ENCODE measurements at regions not wholly inside any gene's neighbourhood (a gene's known extent, or its start where the extent isn't known, plus 50 kb on each side); places are given as distances from the start of the nearest gene placed in this dataset.

DNA sequence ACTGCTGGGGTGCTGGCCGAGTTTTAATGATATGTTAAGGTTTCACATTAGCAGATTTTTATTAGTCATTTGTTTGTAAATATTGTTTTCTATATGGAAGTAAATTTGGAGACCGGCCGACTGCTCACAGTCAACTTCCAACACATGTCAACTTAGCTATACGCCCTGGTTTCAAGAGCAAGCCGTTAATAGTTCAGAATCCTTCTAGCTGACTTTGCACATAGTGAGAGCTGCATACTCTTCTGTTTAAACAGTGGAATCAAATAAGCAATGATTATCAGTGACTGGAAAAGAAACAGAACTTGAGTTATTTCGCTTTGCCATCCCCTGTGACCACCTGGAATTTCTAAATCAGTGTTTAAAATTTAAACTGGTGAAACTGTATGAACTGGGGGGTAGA is 109.9 kb downstream of the PFKFB3 start:
- Mint-ChIP-seq H3K27me3 (ENCODE audit: unreplicated experiment) (no peaks in the 10 kb centered on the region), H3K4me1 (ENCODE audit: unreplicated experiment) (no peaks in the 10 kb centered on the region), H3K4me3 (ENCODE audit: unreplicated experiment) (no peak overlapping the region), H3K27ac (ENCODE audit: unreplicated experiment) (no peak overlapping the region), H3K36me3 (ENCODE audit: low read depth, unreplicated experiment) (no peaks in the 10 kb centered on the region), H3K9me3 (ENCODE audit: unreplicated experiment) (no peaks in the 10 kb centered on the region)
- DNase-seq (ENCODE audit: low spot score) = no peak
- TF ChIP-seq, protein P1, sequence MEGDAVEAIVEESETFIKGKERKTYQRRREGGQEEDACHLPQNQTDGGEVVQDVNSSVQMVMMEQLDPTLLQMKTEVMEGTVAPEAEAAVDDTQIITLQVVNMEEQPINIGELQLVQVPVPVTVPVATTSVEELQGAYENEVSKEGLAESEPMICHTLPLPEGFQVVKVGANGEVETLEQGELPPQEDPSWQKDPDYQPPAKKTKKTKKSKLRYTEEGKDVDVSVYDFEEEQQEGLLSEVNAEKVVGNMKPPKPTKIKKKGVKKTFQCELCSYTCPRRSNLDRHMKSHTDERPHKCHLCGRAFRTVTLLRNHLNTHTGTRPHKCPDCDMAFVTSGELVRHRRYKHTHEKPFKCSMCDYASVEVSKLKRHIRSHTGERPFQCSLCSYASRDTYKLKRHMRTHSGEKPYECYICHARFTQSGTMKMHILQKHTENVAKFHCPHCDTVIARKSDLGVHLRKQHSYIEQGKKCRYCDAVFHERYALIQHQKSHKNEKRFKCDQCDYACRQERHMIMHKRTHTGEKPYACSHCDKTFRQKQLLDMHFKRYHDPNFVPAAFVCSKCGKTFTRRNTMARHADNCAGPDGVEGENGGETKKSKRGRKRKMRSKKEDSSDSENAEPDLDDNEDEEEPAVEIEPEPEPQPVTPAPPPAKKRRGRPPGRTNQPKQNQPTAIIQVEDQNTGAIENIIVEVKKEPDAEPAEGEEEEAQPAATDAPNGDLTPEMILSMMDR (IDR thresholded peaks at IDR 0.05; ENCODE audit: unreplicated experiment) = no peak

DNA sequence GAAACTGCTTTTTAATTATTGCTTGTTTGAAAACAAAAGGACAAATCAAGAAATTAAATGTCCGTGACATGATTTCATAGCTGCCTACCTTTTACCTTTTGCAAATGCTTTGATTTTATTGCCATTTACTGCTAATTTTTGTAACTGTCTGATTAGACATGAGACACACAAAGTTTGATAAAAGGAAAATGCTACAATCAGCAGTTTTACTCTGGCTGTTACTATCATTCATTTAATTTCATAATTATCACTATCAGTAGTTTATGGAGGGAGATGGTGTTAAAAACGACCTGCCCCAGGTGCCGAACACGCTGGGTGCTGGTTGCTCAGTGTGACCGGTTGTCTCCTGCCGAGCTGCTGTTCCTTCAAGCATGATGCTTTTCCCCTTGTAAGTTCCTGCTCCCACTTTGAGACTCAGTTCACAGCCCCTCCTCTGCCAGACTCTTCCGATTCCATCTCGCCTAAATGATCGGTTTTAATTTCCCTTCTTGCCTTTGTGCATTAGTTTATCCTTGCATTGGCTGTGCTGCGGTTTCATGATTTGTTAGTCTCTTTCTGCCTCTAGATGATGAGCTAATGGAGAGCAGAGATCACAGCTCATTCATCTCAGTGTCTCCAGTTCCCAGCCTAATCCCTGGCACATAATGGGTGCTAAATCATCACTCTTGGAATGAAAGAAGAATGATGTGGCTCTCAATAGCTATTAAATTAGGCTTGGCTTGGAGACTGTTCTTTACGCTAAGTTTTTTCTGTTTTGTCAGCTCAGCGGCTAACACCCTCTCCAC is 110.6 kb downstream of the PFKFB3 start:
- Mint-ChIP-seq H3K4me3 (ENCODE audit: unreplicated experiment) (no peak overlapping the region), H3K27me3 (ENCODE audit: unreplicated experiment) (no peaks in the 10 kb centered on the region), H3K4me1 (ENCODE audit: unreplicated experiment) (no peaks in the 10 kb centered on the region), H3K27ac (ENCODE audit: unreplicated experiment) (no peak overlapping the region), H3K9me3 (ENCODE audit: unreplicated experiment) (no peaks in the 10 kb centered on the region), H3K36me3 (ENCODE audit: low read depth, unreplicated experiment) (no peaks in the 10 kb centered on the region)
- no peak for DNase-seq (ENCODE audit: low spot score)
- TF ChIP-seq, protein P1 (IDR thresholded peaks at IDR 0.05; ENCODE audit: unreplicated experiment) = no peak

DNA sequence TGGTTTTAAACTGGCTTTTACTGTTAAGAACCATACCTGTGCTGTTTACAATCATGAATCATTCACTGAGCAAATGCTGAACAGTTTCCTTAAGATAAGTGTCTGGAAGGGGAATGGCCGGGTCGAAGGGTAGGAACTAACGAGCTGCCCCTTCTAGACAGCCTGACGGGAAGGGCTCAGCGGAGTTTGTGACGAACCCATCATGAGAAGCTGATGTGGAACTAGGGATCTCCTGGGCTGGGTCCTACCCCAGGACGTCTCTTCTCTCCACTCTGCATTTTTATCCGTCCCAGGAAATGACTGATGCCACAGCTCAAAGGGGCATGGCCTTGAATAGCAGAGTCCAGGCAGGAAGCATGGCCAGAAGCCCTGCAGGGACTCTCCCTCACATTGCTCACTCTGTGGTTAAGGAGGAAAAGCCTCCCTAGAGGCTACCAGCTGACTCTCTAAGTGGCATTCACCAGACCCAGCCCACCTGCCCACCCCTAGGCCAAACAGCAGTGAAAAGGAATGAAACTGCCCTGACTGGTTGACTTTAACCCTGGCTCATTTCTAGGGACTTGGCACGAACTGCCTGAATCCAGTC is 112.0 kb downstream of the PFKFB3 start:
- DNase-seq (ENCODE audit: low spot score) = no peak
- Mint-ChIP-seq H3K4me3 (ENCODE audit: unreplicated experiment) (no peak overlapping the region), H3K27ac (ENCODE audit: unreplicated experiment) (no peak overlapping the region), H3K9me3 (ENCODE audit: unreplicated experiment) (no peaks in the 10 kb centered on the region), H3K36me3 (ENCODE audit: low read depth, unreplicated experiment) (no peaks in the 10 kb centered on the region), H3K4me1 (ENCODE audit: unreplicated experiment) (no peaks in the 10 kb centered on the region), H3K27me3 (ENCODE audit: unreplicated experiment) (no peaks in the 10 kb centered on the region)
- TF ChIP-seq, protein P1 (IDR thresholded peaks at IDR 0.05; ENCODE audit: unreplicated experiment) = no peak

- no peak for DNase-seq (ENCODE audit: low spot score)
Measured at GRCh38 chr10:6319119-6319518, 116.4 kb downstream of the PFKFB3 start.

More at GRCh38 chr10:6319119-6319518, 116.4 kb downstream of the PFKFB3 start:
- H3K4me1 Mint-ChIP-seq (ENCODE audit: unreplicated experiment) = no peaks in the 10 kb centered on the region
- TF ChIP-seq, protein P1 (IDR thresholded peaks at IDR 0.05; ENCODE audit: unreplicated experiment) = no peak
- no peaks in the 10 kb centered on the region for H3K36me3 Mint-ChIP-seq (ENCODE audit: low read depth, unreplicated experiment)
- no peak overlapping the region for H3K4me3 Mint-ChIP-seq (ENCODE audit: unreplicated experiment)
- no peak overlapping the region for H3K27ac Mint-ChIP-seq (ENCODE audit: unreplicated experiment)
- H3K27me3 Mint-ChIP-seq (ENCODE audit: unreplicated experiment) = no peaks in the 10 kb centered on the region
- no peaks in the 10 kb centered on the region for H3K9me3 Mint-ChIP-seq (ENCODE audit: unreplicated experiment)
